ENCODE measurements at regions not wholly inside any gene's neighbourhood (a gene's known extent, or its start where the extent isn't known, plus 50 kb on each side); places are given as distances from the start of the nearest gene placed in this dataset.

DNA sequence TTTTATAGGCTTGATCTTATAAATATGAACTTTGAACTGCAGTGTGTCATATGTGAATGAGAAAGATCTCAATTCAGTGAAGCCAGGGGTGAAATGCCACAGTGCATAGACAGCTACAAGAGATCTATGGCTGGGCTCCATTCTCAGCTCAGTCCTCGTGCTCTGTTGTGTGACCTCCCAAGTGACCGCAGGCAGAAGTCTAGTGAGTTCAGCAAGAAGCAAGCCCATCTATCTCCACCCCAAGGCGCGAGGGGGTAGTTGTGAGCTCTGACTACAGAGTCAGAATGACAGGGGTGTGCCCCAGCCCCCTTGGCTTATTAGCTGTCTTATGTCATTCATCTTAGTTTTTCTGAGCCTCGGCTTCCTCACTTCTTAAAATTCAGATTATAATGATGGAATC, 378.3 kb downstream of the FBXW7 start:
- Mint-ChIP-seq H3K36me3 (no peaks in the 10 kb centered on the region), H3K27ac (peak overlapping the region in 1 of 6 donors; percentile 78), H3K4me1 (peaks cover 0 to 6% (median 0%) of the 10 kb centered on the region in 3 donors), H3K9me3 (peaks cover 0 to 5% (median 2%) of the 10 kb centered on the region in 7 donors), H3K27me3 (no peaks in the 10 kb centered on the region), H3K4me3 (no peak overlapping the region)
- no peak for DNase-seq
- no peak for ATAC-seq (ENCODE audit: low read depth in 2 of 2)

DNA sequence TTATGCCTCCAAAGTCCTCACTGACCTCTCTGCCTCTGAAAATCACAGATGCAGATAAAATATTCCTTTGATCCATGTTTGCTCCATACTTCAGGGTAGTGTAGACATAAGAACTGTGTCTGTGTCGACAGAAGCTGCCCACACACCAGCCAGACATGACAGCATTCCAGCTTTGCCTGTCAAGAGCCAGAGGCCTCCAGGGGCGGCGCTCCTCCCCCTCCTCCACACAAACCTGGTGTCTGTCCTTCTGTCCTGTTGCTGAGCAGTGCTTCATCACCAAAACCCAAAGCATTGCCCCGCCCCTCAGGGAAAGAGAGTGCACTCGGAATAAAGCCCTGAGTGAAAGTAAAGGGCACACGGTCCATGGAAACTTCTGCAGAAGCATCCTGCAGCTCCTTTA, 379.4 kb downstream of the FBXW7 start:
- DNase-seq (no peak), ATAC-seq (ENCODE audit: low read depth in 2 of 2) (no peak)
- Mint-ChIP-seq H3K9me3 (peaks cover 0 to 5% (median 2%) of the 10 kb centered on the region in 7 donors), H3K27me3 (no peaks in the 10 kb centered on the region), H3K4me3 (no peak overlapping the region), H3K27ac (no peak overlapping the region), H3K4me1 (peaks cover 0 to 6% (median 0%) of the 10 kb centered on the region in 3 donors), H3K36me3 (no peaks in the 10 kb centered on the region)

DNA sequence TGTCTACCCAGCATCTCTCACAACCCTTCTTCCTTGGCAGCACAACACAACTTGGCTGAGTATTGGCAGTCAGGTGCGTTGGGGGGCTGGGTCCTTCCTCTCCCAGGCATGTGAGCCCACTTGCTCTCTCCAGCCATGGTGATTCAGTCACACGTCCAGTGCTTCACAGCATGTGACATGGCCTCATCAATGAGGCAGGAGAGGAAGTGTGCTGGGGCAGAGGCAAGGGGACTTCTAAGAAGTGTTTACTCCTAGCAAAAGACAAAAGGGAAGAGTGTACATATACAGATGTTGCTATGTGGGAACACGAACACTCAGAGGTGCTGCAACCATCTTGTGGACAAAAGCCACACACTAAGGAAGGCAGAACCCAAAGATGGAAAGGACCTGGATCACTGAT, 380.8 kb downstream of the FBXW7 start:
- Mint-ChIP-seq H3K36me3 (no peaks in the 10 kb centered on the region), H3K9me3 (peaks cover 0 to 5% (median 2%) of the 10 kb centered on the region in 7 donors), H3K4me3 (no peak overlapping the region), H3K27me3 (no peaks in the 10 kb centered on the region), H3K4me1 (peaks cover 0 to 6% (median 0%) of the 10 kb centered on the region in 3 donors), H3K27ac (peak overlapping the region in 1 of 6 donors; percentile 21)
- DNase-seq (no peak), ATAC-seq (ENCODE audit: low read depth in 2 of 2) (no peak)

DNA sequence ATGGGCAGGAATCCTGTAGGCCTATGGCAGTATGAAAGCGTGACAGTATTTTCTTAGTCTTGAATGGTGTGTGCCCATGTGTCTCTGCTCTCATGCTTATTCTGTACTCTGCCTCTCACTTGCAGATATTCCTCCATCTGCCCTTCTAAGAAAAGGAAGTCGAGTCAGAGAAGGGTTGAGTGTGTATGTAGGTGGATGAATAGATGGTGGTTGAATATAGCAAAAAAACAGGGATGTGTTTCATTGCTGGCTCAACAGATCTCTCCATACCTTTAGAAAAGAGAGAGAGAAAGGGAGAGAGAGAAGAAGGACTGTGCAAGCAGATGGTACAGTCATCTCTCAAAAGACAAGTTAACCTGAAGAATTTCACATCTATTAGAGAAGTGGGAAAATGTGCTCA, 381.5 kb downstream of the FBXW7 start:
- Mint-ChIP-seq H3K4me3 (no peak overlapping the region), H3K4me1 (peaks cover 0 to 6% (median 0%) of the 10 kb centered on the region in 3 donors), H3K27me3 (no peaks in the 10 kb centered on the region), H3K9me3 (peaks cover 0 to 5% (median 3%) of the 10 kb centered on the region in 7 donors), H3K27ac (peak overlapping the region in 1 of 6 donors; percentile 21), H3K36me3 (no peaks in the 10 kb centered on the region)
- no peak for DNase-seq
- no peak for ATAC-seq (ENCODE audit: low read depth in 2 of 2)

DNA sequence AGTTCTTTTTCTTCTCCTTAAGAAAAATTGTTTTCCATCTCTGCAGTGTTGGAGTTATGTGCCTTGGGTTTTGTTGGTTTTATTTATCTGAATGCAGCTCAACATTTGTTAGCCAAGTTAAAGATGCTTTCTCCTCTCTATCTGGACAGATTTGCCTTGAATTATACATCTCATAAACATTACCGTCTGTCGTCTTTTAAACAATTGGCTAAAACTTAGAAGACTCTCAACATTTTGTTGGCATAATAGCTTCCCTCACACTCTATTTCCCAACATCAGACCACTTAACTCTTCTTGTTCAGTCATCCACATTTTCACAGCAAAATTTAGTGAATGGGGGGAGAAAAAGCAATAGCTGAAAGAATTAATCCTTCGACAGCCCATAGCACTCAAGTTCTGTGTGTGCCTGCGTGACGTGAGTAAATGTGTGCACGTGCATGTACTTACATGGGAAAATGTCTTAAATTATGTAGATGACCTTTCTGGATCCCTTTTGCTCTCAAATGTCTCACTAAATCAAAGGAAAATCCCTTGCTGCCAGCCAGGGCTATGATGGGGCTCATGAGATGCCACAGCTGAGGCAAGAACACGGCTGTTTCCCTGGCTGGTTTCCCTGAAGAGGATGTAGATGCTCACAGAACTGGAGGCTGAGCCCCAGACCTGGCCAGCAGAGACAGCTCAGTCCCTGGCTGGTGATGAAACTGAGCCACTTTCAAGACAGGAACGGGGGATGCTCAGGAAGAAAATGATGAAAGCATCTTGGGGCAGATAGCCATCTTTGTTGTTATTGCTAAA, 382.2 kb downstream of the FBXW7 start:
- peaks cover 0 to 5% (median 3%) of the 10 kb centered on the region in 7 donors for H3K9me3 Mint-ChIP-seq
- H3K4me1 Mint-ChIP-seq, result peaks cover 0 to 6% (median 0%) of the 10 kb centered on the region in 3 donors
- ATAC-seq (ENCODE audit: low read depth in 2 of 2) (no peak), DNase-seq (no peak)
- peak overlapping the region in 1 of 6 donors; percentile 27 for H3K27ac Mint-ChIP-seq
- H3K4me3 Mint-ChIP-seq, result peak overlapping the region in 1 of 8 donors; percentile 13
- no peaks in the 10 kb centered on the region for H3K27me3 Mint-ChIP-seq
- no peaks in the 10 kb centered on the region for H3K36me3 Mint-ChIP-seq

DNA sequence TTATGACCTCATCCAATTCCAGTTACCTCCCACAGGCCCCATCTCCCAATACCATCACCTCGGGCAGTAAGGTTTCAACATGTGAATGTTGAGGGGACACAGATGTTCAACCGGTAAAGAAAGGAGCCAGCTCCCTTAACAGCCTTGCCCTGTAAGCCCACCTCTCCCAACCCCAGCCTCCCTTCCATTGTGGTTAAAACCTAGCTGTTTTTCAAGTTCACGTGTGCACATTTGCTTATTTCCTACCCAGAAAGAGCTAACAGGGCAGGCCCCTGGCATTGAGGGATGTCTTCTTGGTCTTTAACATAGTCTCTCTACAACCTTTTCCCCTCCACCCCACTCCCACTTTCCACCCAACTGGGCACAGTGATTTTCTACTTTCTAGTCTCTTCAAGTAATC, 385.7 kb downstream of the FBXW7 start:
- Mint-ChIP-seq H3K36me3 (peaks cover 0 to 10% of the 10 kb centered on the region in 2 donors), H3K9me3 (peaks cover 8 to 35% (median 21%) of the 10 kb centered on the region in 7 donors), H3K27ac (peak overlapping the region in 1 of 6 donors; percentile 47), H3K4me1 (no peaks in the 10 kb centered on the region), H3K4me3 (no peak overlapping the region), H3K27me3 (no peaks in the 10 kb centered on the region)
- no peak for DNase-seq
- ATAC-seq (ENCODE audit: low read depth in 2 of 2), result no peak

DNA sequence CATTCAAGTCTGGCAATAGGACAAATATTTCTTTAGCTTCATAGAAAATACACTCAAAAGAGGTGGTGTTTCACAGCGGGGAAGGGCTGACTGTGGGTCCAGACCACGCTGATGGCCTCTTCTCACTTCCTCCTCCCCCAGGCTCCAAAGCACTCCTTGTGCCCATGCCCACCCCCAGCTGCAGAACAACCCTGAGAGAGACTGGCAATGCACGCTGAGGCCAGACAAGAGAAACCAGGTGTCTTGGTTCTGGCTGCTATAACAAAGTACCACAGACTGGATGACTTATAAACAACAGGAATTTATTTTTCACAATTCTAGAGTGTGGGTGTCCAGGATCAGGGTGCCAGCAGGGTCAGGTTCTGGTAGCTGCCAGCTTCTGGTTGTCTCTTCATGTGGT, 386.1 kb downstream of the FBXW7 start:
- H3K4me3 Mint-ChIP-seq, result peak overlapping the region in 1 of 8 donors; percentile 20
- no peaks in the 10 kb centered on the region for H3K27me3 Mint-ChIP-seq
- no peak overlapping the region for H3K27ac Mint-ChIP-seq

DNA sequence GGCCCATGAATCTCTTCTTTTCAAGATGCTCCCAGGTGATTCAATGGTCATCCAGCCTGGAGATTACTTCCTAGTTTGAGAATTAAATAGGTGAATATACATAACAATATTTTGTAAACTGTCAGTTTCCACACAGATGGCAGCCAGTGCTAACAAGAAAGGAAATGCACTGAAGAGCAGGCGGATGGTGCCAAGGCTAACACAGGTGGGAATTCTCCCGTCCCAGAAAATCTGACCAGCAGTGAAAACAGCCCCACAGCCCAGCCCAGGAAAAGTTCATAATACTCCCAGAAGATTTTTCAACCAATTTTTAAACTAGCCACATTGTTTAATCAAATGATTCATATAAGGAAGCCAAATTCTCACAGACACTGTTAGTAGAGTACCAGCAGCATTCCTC, 387.2 kb upstream of the GATB start:
- H3K36me3 Mint-ChIP-seq, result peaks cover 0 to 10% of the 10 kb centered on the region in 2 donors
- H3K27me3 Mint-ChIP-seq, result no peaks in the 10 kb centered on the region

More for the DNA sequence above, 386.1 kb downstream of the FBXW7 start:
- Mint-ChIP-seq H3K4me1 (no peaks in the 10 kb centered on the region), H3K36me3 (peaks cover 0 to 10% of the 10 kb centered on the region in 2 donors), H3K9me3 (peaks cover 8 to 35% (median 26%) of the 10 kb centered on the region in 7 donors)
- DNase-seq (no peak), ATAC-seq (ENCODE audit: low read depth in 2 of 2) (no peak)

DNA sequence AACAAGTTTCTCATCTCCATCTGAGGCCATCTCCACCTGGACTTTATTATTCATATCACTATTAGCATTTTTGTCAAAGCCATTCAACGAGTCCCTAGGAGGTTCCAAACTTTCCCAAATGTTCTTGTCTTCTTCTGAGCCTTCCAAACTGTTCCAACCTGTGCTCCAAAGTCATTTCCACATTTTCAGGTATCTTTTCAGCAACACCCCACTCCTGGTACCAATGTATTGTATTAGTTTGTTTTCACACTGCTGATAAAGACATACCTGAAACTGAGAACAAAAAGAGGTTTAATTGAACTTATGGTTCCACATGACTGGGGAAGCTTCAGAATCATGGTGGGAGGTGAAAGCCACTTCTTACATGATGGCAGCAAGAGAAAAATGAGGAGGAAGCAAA, 385.4 kb upstream of the GATB start:
- no peak overlapping the region for H3K4me3 Mint-ChIP-seq
- H3K27me3 Mint-ChIP-seq, result no peaks in the 10 kb centered on the region
- H3K27ac Mint-ChIP-seq, result no peak overlapping the region
- H3K36me3 Mint-ChIP-seq, result peaks cover 0 to 10% of the 10 kb centered on the region in 2 donors
- H3K9me3 Mint-ChIP-seq, result peaks cover 13 to 52% (median 39%) of the 10 kb centered on the region in 7 donors
- H3K4me1 Mint-ChIP-seq, result no peaks in the 10 kb centered on the region
- ATAC-seq (ENCODE audit: low read depth in 2 of 2) (no peak), DNase-seq (no peak)

More for the DNA sequence above, 387.2 kb upstream of the GATB start:
- H3K4me3 Mint-ChIP-seq, result no peak overlapping the region
- DNase-seq (no peak), ATAC-seq (ENCODE audit: low read depth in 2 of 2) (no peak)
- no peaks in the 10 kb centered on the region for H3K4me1 Mint-ChIP-seq
- no peak overlapping the region for H3K27ac Mint-ChIP-seq
- peaks cover 12 to 49% (median 36%) of the 10 kb centered on the region in 7 donors for H3K9me3 Mint-ChIP-seq

DNA sequence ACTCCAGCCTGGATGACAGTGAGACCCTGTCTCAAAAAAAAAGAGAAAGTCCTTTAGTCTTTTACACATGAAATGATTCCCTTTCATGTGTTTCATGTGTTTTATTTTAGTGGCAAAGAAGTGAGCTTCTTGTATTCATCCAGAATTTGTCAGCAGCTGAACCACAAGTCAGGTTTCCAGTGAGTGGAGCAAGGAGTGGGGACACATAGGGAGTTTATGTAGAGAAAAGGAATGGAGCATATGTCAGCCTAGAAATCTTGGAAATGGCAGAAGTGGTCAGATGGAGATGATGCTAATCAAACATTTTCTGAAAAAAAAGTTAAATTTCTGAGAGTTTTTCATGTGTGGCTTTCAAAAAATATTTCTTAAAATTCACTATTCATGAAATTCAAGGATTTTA, 383.0 kb upstream of the GATB start:
- ATAC-seq (ENCODE audit: low read depth in 2 of 2) (no peak), DNase-seq (no peak)
- H3K4me1 Mint-ChIP-seq, result no peaks in the 10 kb centered on the region
- peaks cover 13 to 53% (median 43%) of the 10 kb centered on the region in 7 donors for H3K9me3 Mint-ChIP-seq
- H3K27ac Mint-ChIP-seq, result no peak overlapping the region
- no peaks in the 10 kb centered on the region for H3K27me3 Mint-ChIP-seq
- H3K4me3 Mint-ChIP-seq, result no peak overlapping the region
- peaks cover 0 to 10% of the 10 kb centered on the region in 2 donors for H3K36me3 Mint-ChIP-seq

DNA sequence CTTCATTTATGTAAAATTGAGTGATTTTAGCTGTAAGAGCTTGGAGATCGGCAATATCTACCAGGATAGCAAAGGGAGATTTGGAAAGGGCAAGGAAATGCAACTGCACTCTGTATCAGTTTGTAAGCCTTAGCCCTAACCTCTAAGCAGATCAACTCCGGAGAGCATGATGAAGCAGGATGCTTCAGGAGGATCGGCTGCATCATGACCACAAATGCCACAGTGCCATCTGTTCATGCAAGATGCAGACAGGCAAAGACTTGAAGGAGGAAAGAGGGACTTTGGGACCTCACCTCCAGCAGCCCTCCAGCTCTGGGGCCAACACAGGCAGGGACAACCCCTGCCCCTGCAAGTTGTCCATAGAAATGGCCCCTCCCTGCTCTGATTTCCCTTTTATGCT, 377.6 kb upstream of the GATB start:
- H3K27ac Mint-ChIP-seq, result no peak overlapping the region
- peaks cover 0 to 4% (median 0%) of the 10 kb centered on the region in 3 donors for H3K27me3 Mint-ChIP-seq
- H3K9me3 Mint-ChIP-seq, result peaks cover 0 to 16% (median 5%) of the 10 kb centered on the region in 7 donors
- no peaks in the 10 kb centered on the region for H3K4me1 Mint-ChIP-seq
- ATAC-seq (ENCODE audit: low read depth in 2 of 2) (no peak), DNase-seq (no peak)
- no peak overlapping the region for H3K4me3 Mint-ChIP-seq
- no peaks in the 10 kb centered on the region for H3K36me3 Mint-ChIP-seq

DNA sequence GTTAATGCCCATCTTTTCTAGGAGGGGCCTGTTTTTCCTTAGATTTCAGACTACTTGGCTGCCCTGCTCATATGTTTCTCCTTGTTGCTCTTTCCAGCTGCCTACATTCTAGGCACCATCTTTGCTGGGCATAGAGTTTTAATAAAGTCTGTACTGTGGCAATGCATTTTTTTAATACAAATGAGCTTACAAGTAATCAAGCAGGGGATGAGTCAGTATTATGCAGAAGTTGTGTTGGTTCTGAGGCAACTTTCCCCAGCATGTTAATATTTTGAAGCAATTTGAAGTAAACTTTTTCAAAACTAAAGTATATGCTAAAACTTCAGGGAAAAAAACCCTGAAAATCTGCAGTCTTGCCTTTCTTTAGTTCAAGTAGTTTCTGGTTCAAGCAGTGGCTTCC, 372.0 kb upstream of the GATB start:
- no peaks in the 10 kb centered on the region for H3K36me3 Mint-ChIP-seq
- no peak overlapping the region for H3K27ac Mint-ChIP-seq
- DNase-seq, result no peak
- H3K27me3 Mint-ChIP-seq, result peaks cover 0 to 4% (median 0%) of the 10 kb centered on the region in 3 donors
- no peaks in the 10 kb centered on the region for H3K4me1 Mint-ChIP-seq
- no peak for ATAC-seq (ENCODE audit: low read depth in 2 of 2)
- H3K4me3 Mint-ChIP-seq, result no peak overlapping the region
- H3K9me3 Mint-ChIP-seq, result peaks cover 0 to 6% (median 0%) of the 10 kb centered on the region in 7 donors

DNA sequence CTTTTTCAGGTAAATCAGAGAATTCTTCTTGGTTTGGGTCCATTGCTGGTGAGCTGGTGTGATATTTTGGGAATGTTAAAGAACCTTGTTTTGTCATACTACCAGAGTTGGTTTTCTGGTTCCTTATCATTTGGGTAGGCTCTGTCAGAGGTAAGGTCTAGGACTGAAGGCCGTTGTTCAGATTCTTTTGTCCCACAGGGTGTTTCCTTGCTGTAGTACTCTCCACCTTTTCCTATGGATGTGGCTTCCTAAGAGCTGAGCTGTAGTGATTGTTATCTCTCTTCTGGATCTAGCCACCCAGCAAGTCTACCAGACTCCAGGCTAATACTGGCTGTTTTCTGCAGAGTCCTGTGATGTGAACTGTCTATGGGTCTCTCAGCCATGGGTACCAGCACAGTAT, 367.5 kb upstream of the GATB start:
- Mint-ChIP-seq H3K27ac (no peak overlapping the region), H3K9me3 (peaks cover 8 to 35% (median 14%) of the 10 kb centered on the region in 7 donors), H3K4me1 (no peaks in the 10 kb centered on the region), H3K36me3 (no peaks in the 10 kb centered on the region), H3K27me3 (no peaks in the 10 kb centered on the region), H3K4me3 (no peak overlapping the region)
- ATAC-seq (ENCODE audit: low read depth in 2 of 2) (no peak), DNase-seq (no peak)

DNA sequence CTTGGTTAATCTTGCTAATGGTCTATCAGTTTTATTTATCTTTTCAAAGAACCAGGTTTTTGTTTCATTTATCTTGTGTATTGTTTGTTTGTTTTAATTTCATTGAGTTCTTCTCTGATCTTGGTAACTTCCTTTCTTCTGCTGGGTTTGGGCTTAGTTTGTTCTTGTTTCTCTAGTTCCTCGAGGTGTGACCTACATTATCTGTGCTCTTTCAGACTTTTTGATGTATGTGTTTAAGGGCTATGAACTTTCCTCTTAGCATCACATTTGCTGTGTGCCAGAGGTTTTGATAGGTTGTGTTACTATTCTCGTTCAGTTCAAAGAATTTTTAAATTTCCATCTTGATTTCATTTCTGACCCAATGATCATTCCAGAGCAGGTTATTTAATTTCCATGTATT, 365.4 kb upstream of the GATB start:
- Mint-ChIP-seq H3K9me3 (peaks cover 8 to 52% (median 24%) of the 10 kb centered on the region in 7 donors), H3K36me3 (no peaks in the 10 kb centered on the region), H3K4me1 (no peaks in the 10 kb centered on the region), H3K27ac (no peak overlapping the region), H3K27me3 (no peaks in the 10 kb centered on the region), H3K4me3 (no peak overlapping the region)
- no peak for DNase-seq
- ATAC-seq (ENCODE audit: low read depth in 2 of 2), result no peak
